C4-2B (cell line): ENCODE measurements at regions not wholly inside any gene's neighbourhood (a gene's known extent, or its start where the extent isn't known, plus 50 kb on each side); places are given as distances from the start of the nearest gene placed in this dataset.

Experiments used
- ZFX ChIP-seq: fragments of 450-650 bp; IDR thresholded peaks from 2 replicates; pipeline ENCODE4 v1.6.1; 2017
- TF ChIP-seq, protein P1 (sequence below): fragments of 450-650 bp; conservative IDR thresholded peaks from 2 replicates; pipeline ENCODE4 v1.5.1; 2017; ENCODE audit warnings: mild to moderate bottlenecking

DNA sequence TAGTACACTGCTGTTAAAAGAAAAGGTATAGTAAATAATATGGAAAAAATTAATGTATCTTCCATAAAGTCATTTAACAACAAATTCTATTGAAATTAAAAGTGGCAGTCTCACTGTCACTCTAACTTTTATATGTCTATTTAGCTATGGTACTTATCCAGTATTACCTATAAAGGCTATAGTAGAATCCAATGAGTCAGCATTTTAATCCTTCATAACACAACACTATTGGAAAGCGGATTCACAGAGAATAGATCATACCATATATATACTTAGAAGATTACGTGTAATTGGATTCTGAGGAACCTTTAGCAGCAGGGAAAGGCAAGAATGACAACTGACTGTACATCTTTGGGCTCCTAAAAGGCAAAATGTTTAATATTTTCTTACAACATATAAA lies 1942.6 kb downstream of the PCDH7 start:
- TF ChIP-seq, protein P1, sequence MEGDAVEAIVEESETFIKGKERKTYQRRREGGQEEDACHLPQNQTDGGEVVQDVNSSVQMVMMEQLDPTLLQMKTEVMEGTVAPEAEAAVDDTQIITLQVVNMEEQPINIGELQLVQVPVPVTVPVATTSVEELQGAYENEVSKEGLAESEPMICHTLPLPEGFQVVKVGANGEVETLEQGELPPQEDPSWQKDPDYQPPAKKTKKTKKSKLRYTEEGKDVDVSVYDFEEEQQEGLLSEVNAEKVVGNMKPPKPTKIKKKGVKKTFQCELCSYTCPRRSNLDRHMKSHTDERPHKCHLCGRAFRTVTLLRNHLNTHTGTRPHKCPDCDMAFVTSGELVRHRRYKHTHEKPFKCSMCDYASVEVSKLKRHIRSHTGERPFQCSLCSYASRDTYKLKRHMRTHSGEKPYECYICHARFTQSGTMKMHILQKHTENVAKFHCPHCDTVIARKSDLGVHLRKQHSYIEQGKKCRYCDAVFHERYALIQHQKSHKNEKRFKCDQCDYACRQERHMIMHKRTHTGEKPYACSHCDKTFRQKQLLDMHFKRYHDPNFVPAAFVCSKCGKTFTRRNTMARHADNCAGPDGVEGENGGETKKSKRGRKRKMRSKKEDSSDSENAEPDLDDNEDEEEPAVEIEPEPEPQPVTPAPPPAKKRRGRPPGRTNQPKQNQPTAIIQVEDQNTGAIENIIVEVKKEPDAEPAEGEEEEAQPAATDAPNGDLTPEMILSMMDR: no peak
- TF ChIP-seq ZFX: no peak
